Left cardiac atrium (tissue), 4 donors: ENCODE measurements at regions not wholly inside any gene's neighbourhood (a gene's known extent, or its start where the extent isn't known, plus 50 kb on each side); places are given as distances from the start of the nearest gene placed in this dataset.

Experiments
- ATAC-seq, 2 donors: fragments of 200-7000 bp; cut with Tn5 transposase; one replicate each; pipeline ENCODE4 v1.9.1; 2020; ENCODE audit warnings: mild to moderate bottlenecking in 2 of 2, moderate library complexity in 2 of 2
- DNase-seq: peaks from one replicate; pipeline ENCODE4 v3.0.0-alpha.2; 2020
- intact Hi-C, 2 donors: fragments of 100-400 bp; cut with DNase I; formaldehyde crosslinking; loops; one replicate each; pipeline versions ENCODE4 v1.14.1 to v1.15.1; 2022 to 2023
- donor health status: DM: no; HTN: yes; CAD: no.
- donor health status: DM: no; HTN: yes; CAD: no; lungs with severe emphysema.
- donor health status: DM: yes; HTN: yes; CAD: no.
- donor health status: Dilated cardiomyopathy.

DNA sequence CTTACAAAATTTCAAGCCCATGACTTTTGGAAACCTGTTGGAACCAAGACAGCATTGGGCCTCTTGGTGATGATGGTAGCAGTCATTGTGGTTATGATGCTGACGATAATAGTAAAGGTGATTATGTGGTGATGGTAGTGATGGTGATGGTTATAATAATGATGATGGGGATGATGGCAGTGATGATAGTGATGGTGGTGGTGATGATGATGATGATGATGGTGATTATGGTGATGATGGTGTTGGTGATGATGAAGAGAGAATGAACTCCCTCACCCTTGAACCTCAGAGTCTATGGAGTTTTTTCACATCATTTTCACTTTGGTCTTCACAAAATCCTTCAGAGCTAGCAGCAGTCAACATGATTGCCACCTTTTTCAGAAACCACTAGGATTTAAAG lies 105.3 kb upstream of the ASIC2 start:
- intact Hi-C loops: no loop called here
- DNase-seq (no peak), ATAC-seq (no peak)

DNA sequence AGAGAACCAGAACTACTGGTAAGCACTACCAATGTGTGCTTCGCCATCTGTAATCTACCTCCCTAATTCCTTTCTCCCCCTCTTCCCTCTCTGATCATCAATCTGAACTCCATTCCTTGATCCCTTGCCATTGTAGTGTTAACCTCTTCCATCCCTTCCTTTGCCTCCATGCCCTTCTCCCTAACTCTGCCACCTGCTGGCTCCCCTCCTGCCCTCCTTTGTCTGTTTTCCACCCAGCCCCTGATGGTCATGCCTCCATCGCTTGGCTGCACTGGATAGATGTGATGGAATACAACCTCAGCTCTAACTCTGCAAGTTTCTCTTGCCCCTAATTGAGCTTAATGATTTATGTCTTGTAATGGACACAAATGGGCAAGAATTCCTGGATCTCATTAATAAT lies 108.2 kb upstream of the ASIC2 start:
- ATAC-seq: no peak

DNA sequence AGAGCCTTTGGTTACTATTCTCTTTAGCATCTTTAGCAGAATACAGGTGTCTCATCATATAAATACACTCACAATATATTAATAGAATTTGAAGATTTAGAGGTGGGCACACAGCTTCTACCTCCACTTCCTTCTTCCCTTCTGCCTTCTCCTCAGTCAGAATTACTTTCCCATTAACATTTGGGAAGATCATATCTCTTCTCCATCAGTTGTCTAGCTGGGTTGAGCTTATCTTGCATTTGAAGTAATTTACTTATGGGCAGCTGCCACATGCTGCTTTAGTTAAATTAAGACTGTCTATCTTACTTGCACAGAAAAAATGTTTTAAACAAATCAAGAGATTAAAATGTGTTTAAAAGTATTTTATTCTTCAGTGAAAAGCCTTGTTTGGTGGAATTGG lies 110.1 kb upstream of the ASIC2 start:
- DNase-seq (no peak), ATAC-seq (no peak)
- intact Hi-C loops: no loop called here

More for the DNA sequence above, 108.2 kb upstream of the ASIC2 start:
- DNase-seq: no peak
- intact Hi-C loops: no loop called here

DNA sequence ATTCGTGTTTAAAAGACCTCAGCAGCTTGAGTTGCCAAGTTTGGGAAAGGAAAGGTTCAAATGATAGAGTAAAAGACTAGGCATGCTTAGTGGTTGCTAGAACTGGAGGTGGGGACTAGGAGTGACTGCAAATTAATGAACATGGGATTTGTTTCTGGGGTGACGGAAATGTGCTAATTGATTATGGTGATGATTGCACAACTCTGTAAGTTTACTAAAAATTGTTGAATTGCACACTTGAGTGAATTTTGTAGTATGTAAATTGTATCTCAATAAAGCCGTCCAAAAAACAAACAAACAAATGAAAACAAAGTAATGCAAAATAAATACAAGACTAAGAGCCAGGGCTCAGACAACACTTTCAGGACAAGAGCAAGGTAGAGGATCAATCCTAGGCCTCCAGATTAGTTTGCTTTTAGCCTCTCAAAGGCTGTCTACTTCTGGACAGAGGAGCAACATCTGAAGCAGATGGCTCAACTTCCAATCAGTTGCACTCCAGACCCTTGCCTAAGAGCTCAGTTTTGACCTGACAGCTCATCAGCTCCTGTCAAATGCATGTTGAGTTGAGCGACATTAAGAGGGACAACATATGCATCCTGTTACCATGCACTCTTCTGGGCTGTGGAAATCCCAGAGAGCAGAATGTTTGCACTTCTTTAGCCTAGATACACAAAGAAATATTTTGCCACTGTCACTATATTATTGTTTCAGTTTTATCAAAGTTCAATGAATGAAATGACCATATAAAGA lies 111.2 kb upstream of the ASIC2 start:
- ATAC-seq: no peak
- intact Hi-C loops: no loop called here

DNA sequence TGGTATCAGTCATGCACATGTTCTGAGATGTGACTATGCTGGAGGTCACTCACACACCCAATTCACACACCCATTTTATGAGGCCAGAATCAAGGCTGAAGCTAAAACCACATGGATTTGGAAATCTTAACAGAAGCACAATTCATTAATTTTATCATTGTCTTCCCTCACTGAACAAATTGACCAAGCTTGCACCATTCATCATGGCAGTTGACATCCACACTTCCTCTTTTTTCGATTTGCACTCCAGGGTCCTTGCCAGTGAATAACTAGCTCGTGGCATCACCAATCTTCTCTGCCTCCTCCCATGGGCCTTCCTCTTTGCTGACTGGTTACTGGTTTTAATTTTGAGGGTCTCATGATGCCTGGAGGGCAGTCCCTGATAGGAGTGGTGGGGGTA lies 123.0 kb upstream of the ASIC2 start:
- intact Hi-C loops: no loop called here
- no peak for ATAC-seq
- DNase-seq: no peak

More for the DNA sequence above, 111.2 kb upstream of the ASIC2 start:
- DNase-seq: no peak

- ATAC-seq: no peak
- no peak for DNase-seq
- intact Hi-C loops: no loop called here
Measured at GRCh38 chr17:33421933-33422332, 128.8 kb upstream of the ASIC2 start.

DNA sequence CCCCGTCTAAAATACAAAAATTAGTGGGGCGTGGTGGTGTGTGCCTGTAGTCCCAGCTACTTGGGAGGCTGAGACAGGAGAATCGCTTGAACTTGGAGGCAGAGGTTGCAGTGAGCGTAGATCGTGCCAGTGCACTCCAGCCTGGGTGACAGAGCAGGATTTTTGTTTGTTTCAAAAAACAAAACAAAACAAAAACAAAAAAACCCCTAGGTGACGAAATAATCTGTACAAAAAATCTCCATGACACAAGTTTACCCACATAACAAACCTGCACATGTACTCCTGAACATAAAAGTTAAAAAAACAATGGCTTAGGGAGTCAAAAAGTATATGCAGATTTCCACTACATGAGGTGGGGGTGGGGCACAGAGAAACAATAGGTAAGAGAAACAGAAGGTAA lies 140.5 kb upstream of the ASIC2 start:
- DNase-seq (no peak), ATAC-seq (no peak)
- intact Hi-C loops: no loop called here

DNA sequence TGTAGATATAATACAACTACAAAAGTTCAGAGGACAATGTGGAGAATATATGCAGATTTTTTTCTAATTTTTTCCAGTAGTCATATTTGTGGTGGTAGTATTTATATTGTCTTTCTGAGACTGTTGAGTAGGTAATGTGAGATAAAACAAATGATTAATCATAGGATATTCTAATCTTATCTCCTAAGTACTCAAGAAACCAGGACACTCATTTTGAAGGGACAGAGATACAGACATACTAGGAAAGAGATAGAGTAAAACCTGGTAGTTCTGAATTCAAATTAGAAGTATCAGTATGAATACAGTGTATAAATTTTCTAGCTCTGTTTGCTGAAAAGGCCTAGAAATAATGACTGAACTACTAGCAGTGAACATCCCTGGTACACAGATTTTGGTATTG lies 141.7 kb upstream of the ASIC2 start:
- DNase-seq (no peak), ATAC-seq (no peak)
- intact Hi-C loops: no loop called here

DNA sequence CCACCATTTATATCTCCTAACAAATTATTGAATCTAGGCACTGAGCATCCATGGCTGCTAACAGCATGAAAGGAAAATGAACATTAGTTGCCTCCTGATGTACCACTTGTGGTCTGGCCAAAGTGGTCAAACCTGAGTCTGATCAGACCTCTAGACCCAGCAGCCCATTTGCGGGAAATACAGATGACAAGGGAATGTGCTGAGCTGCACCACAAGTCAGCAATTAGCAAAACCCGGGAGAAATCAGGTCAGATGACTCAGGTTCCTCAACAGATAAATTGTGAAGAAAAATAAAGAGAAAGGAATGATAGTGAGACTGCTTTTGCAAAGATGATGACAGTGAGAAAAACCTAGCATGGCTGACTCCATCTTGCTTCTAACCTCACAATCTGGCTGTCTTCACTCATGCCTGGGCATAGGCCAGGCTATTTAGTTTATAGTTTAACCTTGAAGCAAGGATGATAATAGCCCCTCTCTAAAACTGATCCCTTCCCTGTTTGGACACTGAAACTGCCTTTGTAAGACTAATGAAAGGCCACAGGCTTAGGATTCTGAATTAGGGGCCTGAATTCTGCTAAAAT lies 142.7 kb upstream of the ASIC2 start:
- ATAC-seq: peak in 1 of 2 donors; percentile 56
- no peak for DNase-seq
- intact Hi-C loops: no loop called here

DNA sequence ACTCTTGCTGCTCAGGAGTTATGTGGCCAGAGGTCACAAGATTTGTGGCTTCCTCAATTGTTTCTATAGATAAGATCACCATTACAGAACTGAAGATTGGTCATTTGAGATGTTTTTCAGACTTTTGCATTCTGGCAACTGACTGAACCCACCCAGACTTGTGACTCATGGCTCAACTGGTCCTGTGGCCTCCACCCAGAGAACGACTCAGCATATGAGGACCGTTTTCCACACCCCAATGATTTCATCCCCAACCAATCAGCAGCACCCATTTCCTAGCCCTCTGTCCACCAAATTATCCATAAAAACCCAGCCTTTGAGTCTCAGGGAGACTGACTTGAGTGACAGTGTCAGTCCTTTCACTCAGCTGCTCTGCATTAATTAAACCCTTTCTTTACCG lies 143.2 kb upstream of the ASIC2 start:
- DNase-seq (no peak), ATAC-seq (peak in 1 of 2 donors; percentile 81)
- intact Hi-C loops: no loop called here

GRCh38 chr17:33438139-33438538 lies 145.0 kb upstream of the ASIC2 start:
- no peak for ATAC-seq
- intact Hi-C loops: no loop called here
- DNase-seq: no peak

DNA sequence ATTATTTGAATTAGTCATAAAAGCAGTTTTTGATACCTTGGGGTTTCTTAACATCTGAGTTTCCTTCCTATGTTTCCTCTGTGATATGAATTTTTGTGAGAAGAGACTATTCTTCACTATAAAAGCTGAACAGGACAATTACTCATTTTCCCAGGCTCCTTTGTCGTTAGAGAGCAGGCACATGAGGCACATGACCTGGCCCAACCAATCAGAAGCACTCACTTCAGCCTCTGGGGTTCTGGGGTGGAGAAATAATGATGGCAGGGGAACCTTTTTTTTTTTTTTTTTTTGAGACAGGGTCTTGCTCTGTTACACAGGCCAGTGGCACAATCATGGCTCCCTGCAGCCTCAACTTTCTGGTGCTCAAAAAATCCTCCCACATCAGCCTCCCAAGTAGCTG lies 145.5 kb upstream of the ASIC2 start:
- DNase-seq (no peak), ATAC-seq (no peak)
- intact Hi-C loops: no loop called here

- intact Hi-C loops: no loop called here
- no peak for DNase-seq
- ATAC-seq: no peak
Measured at GRCh38 chr17:33442320-33442719, 149.2 kb upstream of the ASIC2 start.

DNA sequence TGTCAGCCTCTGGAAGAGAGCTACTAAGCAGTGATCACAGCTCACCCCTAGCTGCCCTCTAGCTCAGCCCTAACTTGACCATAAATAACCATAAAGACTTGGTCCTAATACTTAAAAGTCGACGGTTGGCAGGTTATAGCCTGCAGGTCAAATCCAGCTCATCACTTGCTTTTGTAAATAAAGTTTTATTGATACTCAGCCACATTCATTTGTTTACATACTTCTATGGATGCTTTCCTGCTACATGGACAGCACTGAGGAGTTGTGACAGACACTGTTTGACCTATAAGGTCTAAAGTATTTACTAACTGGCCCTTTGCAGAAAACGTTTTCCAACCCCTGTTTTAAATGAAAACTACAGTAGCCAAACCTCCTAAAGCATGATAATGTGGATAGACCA lies 151.6 kb upstream of the ASIC2 start:
- intact Hi-C loops: no loop called here
- DNase-seq: no peak
- no peak for ATAC-seq

- DNase-seq: no peak
- intact Hi-C loops: no loop called here
- no peak for ATAC-seq
Measured at GRCh38 chr17:33447090-33447489, 154.0 kb upstream of the ASIC2 start.

- intact Hi-C loops: no loop called here
- DNase-seq: no peak
- ATAC-seq: peak in 1 of 2 donors; percentile 71
Measured at GRCh38 chr17:33451221-33451620, 158.1 kb upstream of the ASIC2 start.

- ATAC-seq (no peak), DNase-seq (no peak)
- intact Hi-C loops: no loop called here
Measured at GRCh38 chr17:33457477-33457876, 164.4 kb upstream of the ASIC2 start.

GRCh38 chr17:33459078-33459940 lies 166.2 kb upstream of the ASIC2 start:
- intact Hi-C loops: no loop called here
- DNase-seq: no peak
- ATAC-seq: no peak

DNA sequence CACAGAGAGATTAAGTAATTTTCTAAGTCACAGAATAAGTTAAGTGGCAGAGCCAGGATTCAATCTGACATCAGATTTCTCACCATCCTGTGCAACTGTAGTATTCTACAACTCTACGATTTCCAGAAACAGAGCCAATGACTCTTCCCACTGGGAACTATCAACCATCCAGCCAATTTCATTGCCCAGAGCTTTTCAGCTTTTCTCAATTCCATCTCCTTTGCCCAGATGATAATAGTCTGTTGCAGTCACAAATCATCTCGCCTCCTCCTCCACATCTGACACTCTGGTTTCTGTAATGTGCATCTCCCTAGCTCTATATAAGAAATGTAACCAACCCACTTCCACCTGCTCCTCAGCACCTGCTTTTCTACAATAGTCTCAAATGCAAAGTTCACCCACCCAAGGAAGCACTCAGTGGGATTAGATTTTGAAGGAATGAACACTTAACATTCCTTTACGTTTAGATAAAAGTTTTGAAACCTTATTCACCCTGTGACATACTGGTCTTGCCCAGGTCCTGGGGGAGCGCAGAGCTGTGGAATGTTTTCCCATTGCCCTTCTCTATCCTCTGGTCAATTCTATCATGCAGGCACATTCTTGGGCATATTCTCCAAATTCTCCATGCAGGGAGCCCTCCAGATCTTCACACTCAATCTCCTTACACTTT lies 167.8 kb upstream of the ASIC2 start:
- DNase-seq (no peak), ATAC-seq (no peak)
- intact Hi-C loops: no loop called here

DNA sequence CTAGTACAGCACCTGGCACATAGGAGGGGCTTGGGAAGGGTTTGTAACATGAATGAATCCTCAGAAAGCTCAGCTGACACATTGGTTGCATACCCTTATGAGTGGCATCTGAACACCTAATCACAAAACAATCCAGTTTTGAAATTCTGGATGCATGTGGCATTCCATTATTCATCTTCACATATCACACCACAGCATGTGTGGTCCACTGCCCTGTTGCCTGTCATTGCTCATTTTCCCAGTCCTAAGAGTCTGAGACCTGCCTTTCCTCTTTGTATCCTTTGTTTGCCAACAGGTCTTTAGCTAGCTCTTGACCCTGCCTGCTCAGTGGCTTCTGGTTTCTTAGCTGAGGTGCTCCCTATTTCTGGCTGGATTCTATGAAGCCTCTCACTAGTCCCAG lies 170.8 kb upstream of the ASIC2 start:
- ATAC-seq (no peak), DNase-seq (no peak)
- intact Hi-C loops: no loop called here
